Stimulated activated naive CD8-positive, alpha-beta T cell treated with anti-CD3 and anti-CD28 coated beads, Interleukin-15, amount 100 ng/mL, for 72 hours (primary cell): ENCODE measurements at regions not wholly inside any gene's neighbourhood (a gene's known extent, or its start where the extent isn't known, plus 50 kb on each side); places are given as distances from the start of the nearest gene placed in this dataset.
"Not testable (repeated sequence)": the region's sequence is repeated elsewhere in the genome, so short reads cannot be mapped to it uniquely, and the experiment has no call there.

ENCODE experiments used
- ATAC-seq: fragments of 150-1000 bp; cut with Tn5 transposase; 2 replicates; pipeline ENCODE4 v1.10.0; 2021; ENCODE audit warnings: mild to moderate bottlenecking, moderate library complexity
- DNase-seq, 2 donors: peaks; one replicate each; pipeline ENCODE4 v3.0.0; 2021 to 2022
- H3K27ac Mint-ChIP-seq, 2 donors: one replicate each; pipeline ENCODE4 v1.8.0; 2022; ENCODE audit warnings: mild to moderate bottlenecking in 2 of 2, mixed read lengths in 2 of 2, moderate library complexity in 2 of 2
- H3K27me3 Mint-ChIP-seq: one replicate; pipeline ENCODE4 v1.8.0; 2022; ENCODE audit warnings: mixed read lengths
- H3K4me1 Mint-ChIP-seq: one replicate; pipeline ENCODE4 v1.8.0; 2022; ENCODE audit warnings: mild to moderate bottlenecking, mixed read lengths
- H3K4me3 Mint-ChIP-seq, 2 donors: one replicate each; pipeline ENCODE4 v1.8.0; 2022; ENCODE audit warnings: mild to moderate bottlenecking in 2 of 2, mixed read lengths in 2 of 2, moderate library complexity in 1 of 2
- H3K9me3 Mint-ChIP-seq, 2 donors: one replicate each; pipeline ENCODE4 v1.8.0; 2022; ENCODE audit warnings: mixed read lengths in 2 of 2

DNA sequence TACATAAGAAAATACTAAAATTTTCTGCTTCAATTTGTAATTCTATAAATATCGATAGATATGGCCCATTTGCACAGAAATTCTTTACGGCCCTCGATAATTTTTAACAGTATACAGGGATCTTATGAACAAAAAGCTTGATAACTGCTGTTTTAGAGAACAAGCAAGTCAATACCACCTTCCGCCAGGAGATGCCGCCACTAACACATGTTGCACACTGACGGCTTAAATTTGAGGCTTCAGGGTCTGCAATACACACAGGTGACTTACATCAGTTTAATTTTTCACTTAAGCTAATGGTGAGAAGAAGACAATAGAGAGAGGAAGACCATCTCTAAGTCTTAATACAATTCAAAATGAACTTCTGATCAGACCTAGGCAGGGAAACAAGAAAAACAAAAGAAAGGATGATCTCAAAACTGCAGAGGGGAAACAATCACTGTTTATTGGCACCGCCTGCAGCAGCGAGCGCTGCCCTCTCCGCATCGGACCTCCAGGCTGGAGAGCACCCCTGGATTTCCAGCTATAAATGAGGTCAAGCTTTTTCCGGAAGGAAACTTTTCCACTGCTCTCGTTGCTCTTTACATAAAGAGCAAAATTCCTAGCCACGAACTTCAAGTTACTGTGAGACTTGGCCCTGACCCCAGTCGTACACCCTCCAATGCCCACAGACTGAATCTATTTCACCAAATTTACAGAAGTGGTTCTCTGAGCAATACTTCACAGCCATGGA is 53.9 kb downstream of the OTOR start:
- ATAC-seq (no peak), DNase-seq (peak; percentile 28 to 31)
- H3K9me3 Mint-ChIP-seq: no peaks in the 10 kb centered on the region
- H3K4me3 Mint-ChIP-seq: no peak overlapping the region
- no peaks in the 10 kb centered on the region for H3K4me1 Mint-ChIP-seq
- H3K27ac Mint-ChIP-seq: peak overlapping the region in 1 of 2 donors; percentile 83
- H3K27me3 Mint-ChIP-seq: peaks cover 65% of the 10 kb centered on the region

DNA sequence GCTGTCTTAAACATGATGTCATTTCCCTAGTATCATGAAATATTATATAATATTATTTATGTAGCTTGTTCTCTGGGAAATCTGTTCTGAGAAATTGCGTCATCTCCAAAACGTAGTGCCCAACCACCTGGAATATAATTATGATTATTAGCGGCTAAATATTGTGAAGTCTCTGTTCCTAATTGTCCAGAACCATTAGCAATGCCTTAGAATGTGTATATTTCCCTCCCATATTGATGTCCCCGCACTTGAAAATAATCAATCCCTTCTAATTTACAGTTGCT is 54.4 kb downstream of the OTOR start:
- H3K27me3 Mint-ChIP-seq: peaks cover 66% of the 10 kb centered on the region
- no peaks in the 10 kb centered on the region for H3K9me3 Mint-ChIP-seq
- H3K4me1 Mint-ChIP-seq: no peaks in the 10 kb centered on the region
- no peak overlapping the region for H3K27ac Mint-ChIP-seq
- ATAC-seq: no peak
- no peak for DNase-seq
- no peak overlapping the region for H3K4me3 Mint-ChIP-seq

DNA sequence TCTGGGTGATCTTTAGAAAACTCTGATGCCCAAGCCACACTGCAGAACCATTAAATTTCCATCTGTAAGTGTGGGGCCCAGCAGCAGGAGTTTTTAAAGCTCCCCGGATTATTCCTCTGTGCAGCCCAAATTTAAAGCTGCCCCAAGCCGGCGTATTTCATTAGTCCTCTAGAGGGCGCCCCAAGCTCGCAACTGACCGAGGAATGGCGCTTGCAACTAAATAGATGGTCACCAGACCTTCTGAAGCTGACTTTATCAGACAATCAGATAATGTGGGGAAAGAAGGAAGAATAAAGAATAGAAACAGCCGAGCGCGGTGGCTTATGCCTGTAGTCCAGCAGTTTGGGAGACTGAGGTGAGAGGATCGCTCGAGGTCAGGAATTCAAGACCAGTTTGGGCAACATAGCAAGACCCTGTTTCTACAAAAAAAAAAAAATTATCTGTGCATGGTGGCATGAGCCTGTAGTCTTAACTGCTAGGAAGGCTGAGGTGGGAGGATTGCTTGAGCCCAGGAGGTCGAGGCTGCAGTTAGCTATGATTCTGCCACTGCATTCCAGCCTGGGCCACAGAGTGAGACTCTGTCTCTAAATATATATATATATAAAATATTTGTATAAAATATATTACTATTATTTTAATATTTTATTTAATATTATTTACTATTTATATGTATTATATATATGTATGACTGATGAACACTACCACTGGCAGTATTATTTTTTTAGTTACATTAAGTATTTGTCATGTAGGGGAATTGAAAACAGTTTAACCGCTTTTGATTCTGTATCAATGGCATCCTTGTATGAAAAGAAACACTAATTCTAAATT is 56.0 kb downstream of the OTOR start:
- peaks cover 72% of the 10 kb centered on the region for H3K27me3 Mint-ChIP-seq
- no peaks in the 10 kb centered on the region for H3K9me3 Mint-ChIP-seq
- no peaks in the 10 kb centered on the region for H3K4me1 Mint-ChIP-seq
- no peak overlapping the region for H3K27ac Mint-ChIP-seq
- ATAC-seq (peak; percentile 48), DNase-seq (peak; percentile 37 to 47)
- no peak overlapping the region for H3K4me3 Mint-ChIP-seq

DNA sequence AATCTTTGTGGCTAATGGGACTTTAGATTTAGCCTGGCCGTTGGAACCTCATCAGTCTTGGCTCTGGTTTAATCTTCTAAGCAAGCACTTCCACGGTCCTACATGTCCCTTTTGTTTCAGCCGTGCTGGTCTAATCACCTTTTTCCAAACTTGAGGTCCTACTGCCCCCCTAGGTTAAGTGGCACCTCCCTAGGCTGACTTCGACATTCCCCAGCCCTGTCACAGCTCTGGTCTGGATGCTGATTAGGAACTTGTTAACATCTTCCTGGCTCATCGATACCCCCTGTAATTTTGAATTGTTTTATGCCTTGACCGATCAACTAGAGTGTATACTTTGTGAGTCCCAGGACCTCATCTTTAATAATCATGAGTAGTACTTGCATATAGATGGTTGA is 56.6 kb downstream of the OTOR start:
- peaks cover 78% of the 10 kb centered on the region for H3K27me3 Mint-ChIP-seq
- H3K4me1 Mint-ChIP-seq: no peaks in the 10 kb centered on the region
- no peak for ATAC-seq
- no peak overlapping the region for H3K27ac Mint-ChIP-seq
- no peaks in the 10 kb centered on the region for H3K9me3 Mint-ChIP-seq
- H3K4me3 Mint-ChIP-seq: no peak overlapping the region
- no peak for DNase-seq

DNA sequence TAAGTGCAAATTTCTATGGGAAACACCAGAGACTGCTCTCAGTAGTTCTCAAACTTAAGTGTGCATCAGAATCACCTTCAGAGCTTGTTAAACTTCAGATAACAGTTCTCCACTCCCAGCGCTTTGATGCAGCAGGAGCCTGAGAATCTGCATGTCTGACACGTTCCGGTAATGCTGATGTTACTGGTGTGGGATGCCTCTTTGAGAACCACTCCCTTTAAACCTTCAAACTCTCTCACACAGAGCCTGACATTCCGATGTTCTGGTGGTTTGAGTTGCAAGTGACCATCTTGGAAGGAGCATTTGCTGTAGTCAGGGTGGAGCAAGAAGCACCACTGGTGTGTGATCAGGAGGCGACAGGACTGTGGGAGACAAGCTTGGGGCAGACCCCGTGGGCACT is 57.9 kb downstream of the OTOR start:
- Mint-ChIP-seq H3K27ac (peak overlapping the region in 1 of 2 donors; percentile 71), H3K4me3 (no peak overlapping the region), H3K4me1 (no peaks in the 10 kb centered on the region), H3K9me3 (no peaks in the 10 kb centered on the region), H3K27me3 (peaks cover 83% of the 10 kb centered on the region)
- no peak for DNase-seq
- no peak for ATAC-seq

DNA sequence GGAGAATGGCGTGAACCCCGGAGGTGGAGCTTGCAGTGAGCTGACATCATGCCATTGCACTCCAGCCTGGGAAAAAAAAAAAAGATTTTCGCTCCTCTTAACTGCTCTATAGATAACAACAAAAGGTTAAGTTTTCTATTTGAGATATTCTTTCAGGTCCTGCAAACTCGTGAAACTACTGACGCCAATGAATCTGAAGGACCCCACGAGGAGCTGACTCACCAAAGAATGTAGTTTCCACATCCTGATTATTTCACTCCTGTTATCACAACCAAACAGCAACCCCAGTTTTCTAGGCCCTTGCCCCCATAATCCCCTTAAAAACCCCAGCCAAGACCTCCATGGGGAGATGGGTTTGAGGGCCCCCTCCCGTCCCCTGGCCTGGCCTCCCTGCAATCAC is 58.7 kb downstream of the OTOR start:
- Mint-ChIP-seq H3K27ac (peak overlapping the region in 1 of 2 donors; percentile 77), H3K9me3 (no peaks in the 10 kb centered on the region), H3K4me3 (no peak overlapping the region), H3K27me3 (peaks cover 82% of the 10 kb centered on the region), H3K4me1 (no peaks in the 10 kb centered on the region)
- ATAC-seq (no peak), DNase-seq (no peak)

DNA sequence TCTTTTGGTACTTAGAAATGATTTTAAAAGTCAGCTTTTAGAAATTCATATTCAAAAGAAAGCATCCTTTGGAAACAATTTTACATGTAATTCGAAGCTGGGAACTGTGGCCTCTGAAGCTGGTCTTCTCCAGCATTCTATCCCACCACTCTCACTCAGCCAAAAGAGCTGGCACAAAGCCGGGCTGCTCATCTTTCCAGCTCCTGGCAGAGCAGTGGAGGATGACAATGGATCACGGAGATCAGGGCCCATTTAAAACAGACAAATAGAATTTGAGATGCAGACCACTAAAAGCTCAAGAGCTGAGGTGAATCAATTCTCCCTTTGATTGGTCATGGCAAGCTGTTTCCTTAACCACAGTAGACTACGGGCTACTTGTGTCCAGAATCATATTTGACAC is 60.6 kb downstream of the OTOR start:
- DNase-seq (no peak), ATAC-seq (no peak)
- Mint-ChIP-seq H3K4me3 (no peak overlapping the region), H3K4me1 (no peaks in the 10 kb centered on the region), H3K9me3 (no peaks in the 10 kb centered on the region), H3K27ac (no peak overlapping the region), H3K27me3 (peaks cover 62% of the 10 kb centered on the region)

DNA sequence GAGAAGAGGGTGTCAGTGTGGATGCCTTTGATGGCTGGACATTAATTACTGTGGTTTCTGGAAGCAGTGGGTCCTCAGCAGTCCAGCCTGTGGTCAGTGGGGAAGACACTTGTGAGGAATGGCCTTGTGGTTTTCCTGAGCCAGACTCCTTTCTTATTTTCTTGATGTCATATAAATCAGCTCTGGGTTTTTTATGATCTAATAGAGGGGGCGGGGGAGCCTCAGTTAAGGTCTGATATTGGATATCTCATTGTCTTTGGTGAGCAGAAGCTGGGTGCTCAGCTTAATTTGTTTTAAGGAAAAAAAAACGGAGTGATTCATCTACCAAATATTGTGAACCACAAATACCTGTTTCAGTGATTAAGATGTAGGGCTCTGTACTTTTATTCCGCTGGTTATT is 62.1 kb downstream of the OTOR start:
- Mint-ChIP-seq H3K4me3 (no peak overlapping the region), H3K27me3 (peaks cover 48% of the 10 kb centered on the region), H3K27ac (no peak overlapping the region), H3K4me1 (no peaks in the 10 kb centered on the region), H3K9me3 (no peaks in the 10 kb centered on the region)
- DNase-seq (no peak), ATAC-seq (no peak)

DNA sequence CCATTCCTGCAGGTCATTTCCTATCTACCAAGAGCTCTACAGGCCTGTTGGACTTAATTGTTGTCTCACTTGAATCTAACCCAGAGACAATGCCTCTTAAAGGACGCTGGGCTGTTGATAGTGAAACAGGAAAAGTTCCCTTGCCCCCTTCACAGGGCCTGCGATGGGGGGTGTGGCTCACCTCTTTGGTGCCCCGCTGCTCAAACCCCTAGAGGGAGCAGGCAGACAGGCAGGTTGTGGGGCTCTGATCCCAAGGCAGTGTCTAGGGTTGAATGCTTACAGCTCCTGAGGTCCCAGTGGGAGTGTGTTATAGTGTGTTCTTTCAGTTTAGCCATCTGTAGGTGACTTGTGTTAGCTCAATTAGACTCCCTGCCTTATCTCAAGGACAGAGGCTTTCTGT is 68.0 kb downstream of the OTOR start:
- H3K9me3 Mint-ChIP-seq: no peaks in the 10 kb centered on the region
- DNase-seq (no peak), ATAC-seq (no peak)
- no peak overlapping the region for H3K27ac Mint-ChIP-seq
- H3K4me3 Mint-ChIP-seq: no peak overlapping the region
- H3K27me3 Mint-ChIP-seq: peaks cover 24% of the 10 kb centered on the region
- H3K4me1 Mint-ChIP-seq: no peaks in the 10 kb centered on the region

DNA sequence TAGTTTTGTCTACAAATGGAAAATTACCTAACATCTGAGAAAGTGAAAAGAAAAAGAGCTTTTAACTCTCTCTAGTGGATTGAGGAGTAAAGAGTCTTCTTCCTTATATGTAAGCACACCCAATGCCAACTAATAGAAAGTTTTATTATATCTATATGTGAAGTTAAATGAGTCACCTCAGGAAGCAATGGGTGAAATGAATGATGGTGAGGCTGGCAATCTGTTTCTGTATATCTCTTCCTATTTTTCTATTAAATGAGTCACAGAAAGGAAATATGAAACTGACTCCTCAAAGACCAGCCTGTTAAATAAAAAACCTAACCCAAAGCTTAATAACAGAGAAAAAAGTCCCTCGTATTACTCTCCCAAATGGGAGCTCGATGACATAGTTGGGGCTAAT is 71.3 kb downstream of the OTOR start:
- DNase-seq (no peak), ATAC-seq (no peak)
- no peaks in the 10 kb centered on the region for H3K4me1 Mint-ChIP-seq
- no peak overlapping the region for H3K4me3 Mint-ChIP-seq
- no peaks in the 10 kb centered on the region for H3K9me3 Mint-ChIP-seq
- no peak overlapping the region for H3K27ac Mint-ChIP-seq
- H3K27me3 Mint-ChIP-seq: peaks cover 44% of the 10 kb centered on the region

DNA sequence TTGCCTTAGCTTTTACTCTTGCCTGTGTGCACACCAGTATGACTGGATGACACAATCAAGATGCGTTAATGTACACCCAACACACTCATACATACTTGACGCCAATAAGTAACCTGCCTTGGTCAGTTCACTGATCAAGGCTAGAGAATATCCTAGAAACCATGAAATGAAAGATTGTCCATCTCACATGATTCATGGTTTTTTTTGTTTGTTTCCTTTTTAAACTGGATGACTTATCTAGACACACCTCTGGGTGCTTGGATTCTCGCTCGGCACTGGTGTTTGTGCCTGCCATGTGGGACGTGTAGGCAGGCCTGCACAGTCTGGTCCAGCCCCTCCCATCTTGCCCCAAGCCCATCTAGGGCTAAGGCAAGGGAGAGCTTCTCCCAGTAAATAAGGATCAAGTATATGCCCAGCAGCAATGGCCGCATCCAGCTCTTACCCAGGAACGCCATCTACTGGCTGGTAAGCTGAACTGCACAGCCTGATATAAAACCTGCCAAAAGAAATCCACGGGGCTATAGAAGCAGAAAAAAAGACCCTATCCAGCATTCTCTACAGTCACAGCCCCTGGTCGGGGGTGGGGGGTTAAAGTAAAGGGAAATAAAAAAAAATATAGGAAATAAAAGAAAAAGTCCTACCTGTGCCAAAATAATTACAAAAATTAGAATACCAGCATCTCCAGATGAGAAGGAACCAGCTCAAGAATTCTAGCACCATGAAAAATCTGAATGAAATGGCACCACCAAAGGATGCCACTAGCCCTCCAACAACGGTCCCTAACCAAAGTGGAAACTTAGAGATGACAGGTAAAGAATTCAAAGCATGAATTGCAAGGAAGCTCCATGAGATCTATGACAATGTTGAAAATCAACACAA is 73.3 kb downstream of the OTOR start:
- Mint-ChIP-seq H3K27me3 (peaks cover 44% of the 10 kb centered on the region), H3K4me1 (no peaks in the 10 kb centered on the region), H3K27ac (no peak overlapping the region), H3K9me3 (peaks cover 0 to 7% of the 10 kb centered on the region in 2 donors), H3K4me3 (no peak overlapping the region)
- ATAC-seq (peak; percentile 37), DNase-seq (peak; percentile 18 to 21)

DNA sequence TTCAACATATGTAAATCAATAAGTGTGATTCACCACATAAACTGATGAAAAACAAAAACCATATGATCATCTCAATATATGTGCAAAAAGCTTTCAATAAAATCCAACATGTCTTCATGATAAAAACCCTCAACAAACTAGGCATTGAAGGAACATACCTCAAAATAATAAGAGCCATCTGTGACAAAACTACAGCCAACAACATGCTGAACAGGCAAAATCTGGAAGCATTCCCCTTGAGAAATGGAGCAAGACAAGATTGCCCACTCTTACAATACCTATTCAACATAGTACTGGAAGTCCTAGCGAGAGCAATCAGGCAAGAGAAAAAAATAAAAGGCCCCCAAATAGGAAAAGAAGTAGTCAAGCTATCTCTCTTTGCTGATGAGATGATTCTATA is 76.5 kb downstream of the OTOR start:
- DNase-seq: no peak
- Mint-ChIP-seq H3K27ac (no peak overlapping the region), H3K4me1 (no peaks in the 10 kb centered on the region), H3K9me3 (peaks cover 0 to 7% of the 10 kb centered on the region in 2 donors), H3K4me3 (no peak overlapping the region), H3K27me3 (peaks cover 23% of the 10 kb centered on the region)
- ATAC-seq: no peak

DNA sequence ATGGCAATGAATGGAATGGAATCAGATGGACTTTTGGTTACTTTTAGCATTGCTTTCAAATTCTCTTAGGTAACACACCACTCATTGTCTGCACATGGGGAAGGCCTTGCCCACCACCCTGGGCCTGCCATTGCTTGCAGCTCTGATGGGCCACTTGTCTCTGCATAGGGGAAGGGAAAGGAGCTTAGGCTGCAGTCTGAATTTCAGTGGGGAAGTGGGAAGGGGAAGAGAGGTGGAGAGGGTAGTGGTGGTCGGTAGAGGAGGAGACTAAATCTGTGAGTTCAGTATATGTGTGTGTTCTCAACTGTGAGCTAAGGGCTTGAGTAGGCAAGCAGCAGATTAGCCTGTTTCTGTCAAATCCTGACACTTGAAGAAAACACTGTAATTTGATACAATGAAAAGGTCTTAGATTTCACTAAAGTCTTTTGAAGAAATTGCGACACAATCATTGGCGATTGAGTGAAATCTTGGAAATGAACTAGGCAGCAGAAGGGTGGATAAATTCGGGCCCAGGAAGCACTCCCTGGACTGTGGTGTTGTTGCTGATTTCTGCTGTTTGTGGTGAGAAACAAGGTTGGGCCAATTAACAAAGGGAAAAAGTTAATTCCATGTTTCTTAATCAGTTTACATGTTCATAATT is 80.6 kb downstream of the OTOR start:
- H3K4me3 Mint-ChIP-seq: no peak overlapping the region
- peaks cover 0 to 7% of the 10 kb centered on the region in 2 donors for H3K9me3 Mint-ChIP-seq
- no peak overlapping the region for H3K27ac Mint-ChIP-seq
- ATAC-seq (no peak), DNase-seq (no peak)
- H3K27me3 Mint-ChIP-seq: peaks cover 10% of the 10 kb centered on the region
- H3K4me1 Mint-ChIP-seq: no peaks in the 10 kb centered on the region

DNA sequence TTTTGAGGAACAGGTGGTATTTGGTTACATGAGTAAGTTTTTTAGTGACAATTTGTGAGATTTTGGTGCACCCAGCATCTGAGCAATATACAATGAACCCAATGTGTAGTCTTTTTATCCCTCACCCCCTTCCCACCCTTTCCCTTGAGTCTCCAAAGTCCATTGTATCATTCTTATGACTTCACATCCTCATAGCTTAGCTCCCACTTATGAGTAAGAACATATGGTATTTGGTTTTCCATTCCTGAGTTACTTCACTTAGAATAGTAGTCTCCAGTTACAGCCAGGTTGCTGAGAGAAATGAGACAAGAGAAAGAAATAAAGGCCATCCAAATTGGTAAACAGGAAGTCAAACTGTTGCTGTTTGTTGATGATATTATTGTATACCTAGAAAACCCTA is 87.5 kb downstream of the OTOR start:
- DNase-seq, H3K4me3 Mint-ChIP-seq: not testable (repeated sequence)

DNA sequence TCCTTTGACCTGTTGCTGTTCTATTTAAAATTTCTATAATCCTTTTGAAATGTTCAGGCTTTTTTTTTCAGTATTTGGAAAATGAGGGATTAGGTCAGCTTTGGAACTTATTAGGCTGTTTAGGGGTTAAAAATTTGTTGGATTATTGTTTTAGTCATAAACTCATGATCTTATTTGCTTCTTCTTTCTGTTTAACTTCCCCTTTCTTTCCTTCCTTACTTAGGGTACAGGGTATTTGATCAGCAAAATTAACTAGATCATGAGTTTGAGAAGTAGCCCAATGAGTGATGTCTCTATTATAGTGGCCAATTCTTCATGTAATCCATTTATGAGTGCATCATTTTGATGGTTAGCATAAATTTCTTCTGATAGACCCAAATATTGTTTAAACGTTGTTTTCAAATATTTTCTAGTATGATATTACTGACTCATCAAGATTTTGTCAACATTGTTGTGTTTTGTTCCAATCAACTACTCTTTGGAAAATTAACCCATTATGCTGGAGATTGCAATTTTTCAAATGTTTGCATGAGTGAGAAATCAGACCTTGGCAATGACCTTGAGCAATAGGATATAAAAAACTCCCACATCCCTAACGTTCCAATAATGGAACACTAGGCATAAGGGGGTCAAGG is 94.4 kb downstream of the OTOR start:
- ATAC-seq (no peak), DNase-seq (no peak)
- H3K9me3 Mint-ChIP-seq: no peaks in the 10 kb centered on the region
- H3K27ac Mint-ChIP-seq: no peak overlapping the region
- no peaks in the 10 kb centered on the region for H3K27me3 Mint-ChIP-seq
- H3K4me3 Mint-ChIP-seq: no peak overlapping the region
- H3K4me1 Mint-ChIP-seq: no peaks in the 10 kb centered on the region

More for the DNA sequence above, 87.5 kb downstream of the OTOR start:
- H3K4me1 Mint-ChIP-seq, H3K27me3 Mint-ChIP-seq, H3K9me3 Mint-ChIP-seq, H3K27ac Mint-ChIP-seq, ATAC-seq: not testable (repeated sequence)
